IPS DF 6.9 (cell line): ENCODE measurements at regions not wholly inside any gene's neighbourhood (a gene's known extent, or its start where the extent isn't known, plus 50 kb on each side); places are given as distances from the start of the nearest gene placed in this dataset.
"Not testable (repeated sequence)": the region's sequence is repeated elsewhere in the genome, so short reads cannot be mapped to it uniquely, and the experiment has no call there.

Experiments used
- DNase-seq: peaks from one replicate; pipeline ENCODE4 v3.0.0-alpha.2; 2013; ENCODE audit warnings: low read depth, low spot score
- H3K27ac ChIP-seq: one replicate; pipeline ENCODE4 v1.5.1; 2013; ENCODE audit warnings: low read length, control low read depth
- H3K27me3 ChIP-seq: 2 replicates; pipeline ENCODE4 v1.6.1; 2013; ENCODE audit warnings: mild to moderate bottlenecking, low read length; ENCODE audit not compliant: control insufficient read depth, insufficient read depth
- H3K36me3 ChIP-seq: 2 replicates; pipeline ENCODE4 v1.6.1; 2013; ENCODE audit warnings: low read length; ENCODE audit not compliant: control insufficient read depth, insufficient read depth
- H3K4me1 ChIP-seq: 2 replicates; pipeline ENCODE4 v1.6.1; 2013; ENCODE audit warnings: low read length; ENCODE audit not compliant: control insufficient read depth, insufficient read depth
- H3K4me3 ChIP-seq: 2 replicates; pipeline ENCODE4 v1.5.1; 2013; ENCODE audit warnings: mild to moderate bottlenecking, low read length
- H3K9me3 ChIP-seq: 2 replicates; pipeline ENCODE4 v1.6.1; 2013; ENCODE audit warnings: low read length, inconsistent platforms; ENCODE audit not compliant: control insufficient read depth, insufficient read depth
- WGBS: extraction: QIAGEN DNeasy Blood & Tissue Kit; methylation state at CpG from one replicate; pipeline ENCODE4 v1.1.7; 2013; ENCODE audit warnings: mixed read lengths, missing lambda C conversion rate; ENCODE audit not compliant: insufficient read length, insufficient coverage; 5-methylcytosine and 5-hydroxymethylcytosine counted together

DNA sequence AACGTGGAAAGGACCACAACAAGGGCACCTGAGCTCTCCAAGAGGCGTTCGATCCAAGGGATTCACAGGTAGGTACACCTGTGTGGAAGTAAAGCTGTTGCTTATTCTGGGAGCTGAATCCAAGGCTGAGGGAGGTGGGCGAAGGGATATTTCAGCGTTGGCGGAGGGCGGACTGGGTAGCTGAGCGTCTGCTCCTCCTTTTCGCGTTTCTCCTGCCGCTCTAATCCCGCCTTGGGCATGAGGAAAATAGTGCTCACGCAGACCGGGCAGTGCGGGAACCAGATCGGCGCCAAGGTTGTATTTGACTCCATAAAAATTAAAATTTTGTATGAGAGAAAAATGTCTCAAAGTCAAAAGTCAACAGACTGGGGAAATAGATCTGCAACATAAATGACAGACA, 3966.2 kb upstream of the OR11H1 start:
- DNase-seq, H3K4me3 ChIP-seq, H3K36me3 ChIP-seq, H3K27me3 ChIP-seq, H3K9me3 ChIP-seq, H3K4me1 ChIP-seq, H3K27ac ChIP-seq: not testable (repeated sequence)
- no CpG with 5 or more reads among the region's 17 CpGs for WGBS

GRCh38 chr22:11568837-11569563, 3959.0 kb upstream of the OR11H1 start:
- not testable (repeated sequence) for DNase-seq, H3K4me1 ChIP-seq, H3K27me3 ChIP-seq, H3K36me3 ChIP-seq, H3K4me3 ChIP-seq, H3K27ac ChIP-seq
- peaks cover 18% of the 10 kb centered on the region for H3K9me3 ChIP-seq
- no CpG with 5 or more reads among the region's 11 CpGs for WGBS

DNA sequence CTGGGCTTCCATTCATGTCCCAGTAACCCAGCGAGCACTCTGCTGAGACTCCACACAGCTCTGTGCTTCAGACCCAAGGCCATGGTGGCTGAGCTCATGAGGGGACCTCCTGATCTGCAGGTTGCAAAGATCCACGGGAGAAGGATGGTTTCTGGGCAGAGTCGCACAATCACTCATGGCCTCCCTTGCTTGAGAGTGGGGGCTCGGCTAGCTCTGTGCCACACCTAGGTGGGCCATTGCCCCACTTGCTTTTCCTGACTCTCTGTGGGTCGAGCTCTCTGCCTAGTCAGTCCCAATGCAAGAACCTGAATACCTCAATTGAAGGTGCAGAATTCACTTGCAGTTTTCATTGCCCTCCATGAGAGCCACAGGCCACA, 3958.4 kb upstream of the OR11H1 start:
- peaks cover 21% of the 10 kb centered on the region for H3K9me3 ChIP-seq
- not testable (repeated sequence) for H3K4me1 ChIP-seq, H3K4me3 ChIP-seq, H3K27me3 ChIP-seq, H3K36me3 ChIP-seq, DNase-seq, H3K27ac ChIP-seq
- WGBS, result no CpG with 5 or more reads among the region's 5 CpGs

DNA sequence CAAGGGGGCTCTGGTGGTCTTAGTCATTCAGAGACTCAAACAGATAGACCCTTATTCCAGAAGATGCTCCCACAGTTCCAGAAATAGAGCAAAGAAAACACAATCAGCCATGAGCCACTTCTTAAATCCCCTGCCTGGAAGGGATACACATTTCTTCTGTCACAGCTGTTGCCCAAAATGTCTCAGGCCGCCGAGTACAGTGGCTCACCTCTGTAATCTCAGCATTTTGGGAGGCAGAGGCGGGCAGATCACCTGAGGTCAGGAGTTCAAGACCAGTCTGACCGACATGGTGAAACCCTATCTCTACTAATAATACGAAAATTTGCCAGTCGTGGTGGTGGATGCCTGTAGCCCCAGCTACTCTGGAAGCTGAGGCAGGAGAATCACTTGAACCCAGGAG, 3954.8 kb upstream of the OR11H1 start:
- H3K27me3 ChIP-seq, H3K4me1 ChIP-seq, H3K36me3 ChIP-seq, H3K27ac ChIP-seq, H3K4me3 ChIP-seq, DNase-seq: not testable (repeated sequence)
- peaks cover 30% of the 10 kb centered on the region for H3K9me3 ChIP-seq
- no CpG with 5 or more reads among the region's 6 CpGs for WGBS

GRCh38 chr22:11574231-11574630, 3953.8 kb upstream of the OR11H1 start:
- not testable (repeated sequence) for H3K27me3 ChIP-seq, H3K27ac ChIP-seq, H3K4me1 ChIP-seq, H3K36me3 ChIP-seq, DNase-seq, H3K4me3 ChIP-seq
- H3K9me3 ChIP-seq, result peaks cover 31% of the 10 kb centered on the region
- no CpG with 5 or more reads among the region's 14 CpGs for WGBS

GRCh38 chr22:11574659-11575058, 3953.3 kb upstream of the OR11H1 start:
- WGBS, result no CpG with 5 or more reads among the region's 4 CpGs
- peaks cover 27% of the 10 kb centered on the region for H3K9me3 ChIP-seq
- H3K27ac ChIP-seq, H3K36me3 ChIP-seq, H3K4me1 ChIP-seq, DNase-seq, H3K27me3 ChIP-seq, H3K4me3 ChIP-seq: not testable (repeated sequence)

- no CpG with 5 or more reads among the region's 9 CpGs for WGBS
- not testable (repeated sequence) for H3K27ac ChIP-seq, H3K4me3 ChIP-seq, DNase-seq, H3K36me3 ChIP-seq, H3K4me1 ChIP-seq, H3K27me3 ChIP-seq
- peaks cover 27% of the 10 kb centered on the region for H3K9me3 ChIP-seq
Observed at GRCh38 chr22:11576740-11577139, 3951.3 kb upstream of the OR11H1 start.

DNA sequence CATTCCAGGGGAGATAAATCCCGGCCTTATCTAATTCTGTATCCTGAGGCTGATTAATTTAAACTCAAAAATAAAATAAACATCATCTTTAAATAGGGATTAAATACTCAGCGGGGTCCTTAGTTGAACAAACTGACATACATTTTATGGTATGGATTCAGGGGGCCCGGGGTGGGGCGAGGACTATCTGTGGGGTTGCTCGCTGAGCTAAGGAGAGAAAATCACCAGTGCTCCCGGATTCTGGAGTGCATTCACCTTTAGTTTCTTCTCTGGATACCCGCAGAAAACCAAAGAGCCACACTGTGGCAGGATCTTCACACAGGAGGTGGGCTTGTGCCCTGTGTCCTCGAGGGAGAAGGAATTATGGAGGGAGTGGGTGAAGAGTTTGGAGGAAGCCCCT, 3949.9 kb upstream of the OR11H1 start:
- H3K4me1 ChIP-seq, H3K27ac ChIP-seq, DNase-seq, H3K4me3 ChIP-seq, H3K27me3 ChIP-seq, H3K36me3 ChIP-seq: not testable (repeated sequence)
- WGBS, result no CpG with 5 or more reads among the region's 8 CpGs
- peaks cover 23% of the 10 kb centered on the region for H3K9me3 ChIP-seq

DNA sequence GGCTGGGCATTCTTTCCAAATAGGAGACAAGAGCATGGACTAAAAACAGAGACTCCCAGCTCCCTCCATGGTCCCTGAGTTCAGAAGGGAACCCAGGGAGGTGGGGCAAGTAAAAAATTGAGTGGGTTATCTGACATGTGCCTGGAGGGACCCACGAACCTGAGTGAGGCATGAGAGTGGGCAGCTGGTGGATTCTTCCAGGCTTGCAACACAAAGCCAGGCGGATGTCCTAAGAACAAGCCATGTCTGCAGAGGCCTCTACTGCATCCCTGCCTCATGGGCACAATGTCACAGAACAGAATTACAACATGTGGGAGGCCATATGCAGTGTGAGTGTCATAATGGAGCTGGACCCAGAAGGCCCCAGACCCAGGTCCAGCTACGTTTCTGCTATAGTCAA, 3949.4 kb upstream of the OR11H1 start:
- not testable (repeated sequence) for H3K4me1 ChIP-seq, H3K27me3 ChIP-seq, DNase-seq, H3K36me3 ChIP-seq, H3K27ac ChIP-seq, H3K4me3 ChIP-seq
- peaks cover 22% of the 10 kb centered on the region; the same call in 1 of the 2 replicates for H3K9me3 ChIP-seq
- no CpG with 5 or more reads among the region's 3 CpGs for WGBS

GRCh38 chr22:11582048-11582447, 3945.9 kb upstream of the OR11H1 start:
- H3K27ac ChIP-seq, H3K27me3 ChIP-seq, H3K4me1 ChIP-seq, H3K4me3 ChIP-seq, DNase-seq, H3K36me3 ChIP-seq: not testable (repeated sequence)
- WGBS, result no CpG with 5 or more reads among the region's 4 CpGs
- H3K9me3 ChIP-seq, result peaks cover 15% of the 10 kb centered on the region

GRCh38 chr22:11584231-11584630, 3943.8 kb upstream of the OR11H1 start:
- not testable (repeated sequence) for H3K9me3 ChIP-seq, H3K4me1 ChIP-seq, H3K4me3 ChIP-seq, H3K27ac ChIP-seq, H3K27me3 ChIP-seq, DNase-seq, H3K36me3 ChIP-seq
- WGBS, result no CpG with 5 or more reads among the region's 4 CpGs
